Medulla oblongata (tissue), 1 donor: ENCODE measurements at regions not wholly inside any gene's neighbourhood (a gene's known extent, or its start where the extent isn't known, plus 50 kb on each side); places are given as distances from the start of the nearest gene placed in this dataset.
"Not testable (repeated sequence)": the region's sequence is repeated elsewhere in the genome, so short reads cannot be mapped to it uniquely, and the experiment has no call there.

ENCODE experiments used
- DNase-seq: peaks from one replicate; pipeline ENCODE4 v3.0.0-alpha.2; 2015; ENCODE audit errors: extremely low spot score

GRCh38 chr9:119924736-119925135 is 555.5 kb upstream of the BRINP1 start:
- DNase-seq = no peak

GRCh38 chr9:119917175-119917574 is 547.9 kb upstream of the BRINP1 start:
- no peak for DNase-seq

GRCh38 chr9:119907056-119907455 is 537.8 kb upstream of the BRINP1 start:
- DNase-seq = no peak

- no peak for DNase-seq
These were observed 536.5 kb upstream of the BRINP1 start for GRCh38 chr9:119905724-119906123.

GRCh38 chr9:119903851-119904250 is 534.6 kb upstream of the BRINP1 start:
- no peak for DNase-seq

GRCh38 chr9:119902611-119903010 is 533.4 kb upstream of the BRINP1 start:
- no peak for DNase-seq

- no peak for DNase-seq
These were observed 529.1 kb upstream of the BRINP1 start for GRCh38 chr9:119898316-119898715.

GRCh38 chr9:119884438-119884837 is 515.2 kb upstream of the BRINP1 start:
- no peak for DNase-seq

GRCh38 chr9:119881898-119882297 is 512.7 kb upstream of the BRINP1 start:
- peak; percentile 18 for DNase-seq

- no peak for DNase-seq
These were observed 511.1 kb upstream of the BRINP1 start for GRCh38 chr9:119880361-119880760.

GRCh38 chr9:119877306-119877705 is 508.1 kb upstream of the BRINP1 start:
- DNase-seq = no peak

GRCh38 chr9:119873877-119874276 is 504.6 kb upstream of the BRINP1 start:
- DNase-seq = no peak

GRCh38 chr9:119870251-119870650 is 501.0 kb upstream of the BRINP1 start:
- not testable (repeated sequence) for DNase-seq

GRCh38 chr9:119868694-119869093 is 499.5 kb upstream of the BRINP1 start:
- no peak for DNase-seq

- DNase-seq = no peak
These were observed 492.6 kb upstream of the BRINP1 start for GRCh38 chr9:119861842-119862241.

GRCh38 chr9:119859128-119859527 is 489.9 kb upstream of the BRINP1 start:
- DNase-seq = no peak

- DNase-seq = no peak
These were observed 483.9 kb upstream of the BRINP1 start for GRCh38 chr9:119853126-119853525.

GRCh38 chr9:119852390-119852789 is 483.2 kb upstream of the BRINP1 start:
- no peak for DNase-seq

- DNase-seq = no peak
These were observed 475.2 kb upstream of the BRINP1 start for GRCh38 chr9:119844431-119844830.

GRCh38 chr9:119841016-119841415 is 471.8 kb upstream of the BRINP1 start:
- no peak for DNase-seq

GRCh38 chr9:119839888-119840287 is 470.7 kb upstream of the BRINP1 start:
- DNase-seq = no peak

GRCh38 chr9:119838210-119838609 is 469.0 kb upstream of the BRINP1 start:
- no peak for DNase-seq

GRCh38 chr9:119836036-119836435 is 466.8 kb upstream of the BRINP1 start:
- no peak for DNase-seq

GRCh38 chr9:119834064-119834620 is 464.9 kb upstream of the BRINP1 start:
- DNase-seq = no peak
